ENCODE measurements at regions not wholly inside any gene's neighbourhood (a gene's known extent, or its start where the extent isn't known, plus 50 kb on each side); places are given as distances from the start of the nearest gene placed in this dataset.

DNA sequence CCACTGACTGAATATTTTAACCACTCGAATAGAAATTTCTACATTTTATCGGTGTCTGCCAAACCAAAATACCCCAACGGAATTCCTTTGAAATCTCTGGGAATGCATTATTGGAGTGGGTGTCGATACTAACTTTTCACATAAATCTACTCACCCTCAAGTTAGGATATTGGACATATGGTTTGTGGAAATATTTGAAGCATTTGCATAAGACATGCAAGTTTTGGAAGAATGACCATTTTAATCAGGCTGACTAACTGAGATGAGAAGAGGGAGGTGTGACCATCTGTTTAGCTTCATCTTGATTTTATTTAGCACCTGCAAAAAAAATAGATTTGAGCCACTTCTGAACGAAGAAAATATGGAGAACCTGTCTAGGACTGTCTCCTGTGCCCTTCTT lies 61.2 kb downstream of the KLF6 start:
- no peak for DNase-seq (ENCODE audit: low read depth in 1 of 2, low spot score in 1 of 2)

GRCh38 chr10:3720228-3721019 lies 64.6 kb downstream of the KLF6 start:
- DNase-seq (ENCODE audit: low read depth in 1 of 2, low spot score in 1 of 2), result no peak

DNA sequence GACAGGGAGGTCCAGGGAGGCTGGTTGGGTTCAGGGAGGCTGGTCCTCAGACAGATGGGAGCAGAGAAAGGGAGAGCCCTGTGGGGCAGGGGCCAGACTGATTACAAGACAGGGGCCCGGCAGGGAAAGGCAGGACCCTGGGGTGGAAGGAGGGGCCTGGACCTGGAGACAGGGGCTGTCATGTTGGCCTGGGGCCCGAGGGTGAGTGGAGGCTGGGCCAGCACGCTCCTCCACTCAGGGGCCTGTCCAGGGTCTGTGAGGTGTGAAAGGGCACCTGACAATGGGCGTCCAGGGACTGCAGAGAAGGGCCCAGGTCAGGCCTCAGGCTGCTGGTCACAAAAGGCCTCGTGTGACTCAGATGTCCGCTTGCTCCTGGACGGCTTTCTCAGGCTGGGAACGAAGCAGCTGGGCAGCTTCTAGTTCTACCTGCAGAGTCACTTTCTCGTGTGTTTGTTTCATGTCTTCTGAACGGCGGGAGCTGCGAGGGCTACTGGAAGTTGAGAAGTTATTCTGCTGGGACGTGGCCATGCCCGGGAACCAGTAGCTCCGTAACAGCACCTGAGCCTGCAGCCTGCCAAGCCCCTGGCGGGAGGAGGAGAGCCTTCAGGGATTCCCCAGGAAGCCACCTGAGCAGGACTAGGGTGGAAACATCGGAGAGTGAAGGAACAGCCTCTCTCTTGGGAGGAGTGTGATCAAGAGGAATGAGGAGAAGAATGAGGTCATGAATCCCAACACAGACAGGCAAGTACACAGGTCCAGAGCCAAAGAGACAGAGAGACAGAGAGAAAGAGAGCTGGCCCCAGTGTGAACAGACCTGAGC lies 65.8 kb downstream of the KLF6 start:
- DNase-seq (ENCODE audit: low read depth in 1 of 2, low spot score in 1 of 2), result no peak

DNA sequence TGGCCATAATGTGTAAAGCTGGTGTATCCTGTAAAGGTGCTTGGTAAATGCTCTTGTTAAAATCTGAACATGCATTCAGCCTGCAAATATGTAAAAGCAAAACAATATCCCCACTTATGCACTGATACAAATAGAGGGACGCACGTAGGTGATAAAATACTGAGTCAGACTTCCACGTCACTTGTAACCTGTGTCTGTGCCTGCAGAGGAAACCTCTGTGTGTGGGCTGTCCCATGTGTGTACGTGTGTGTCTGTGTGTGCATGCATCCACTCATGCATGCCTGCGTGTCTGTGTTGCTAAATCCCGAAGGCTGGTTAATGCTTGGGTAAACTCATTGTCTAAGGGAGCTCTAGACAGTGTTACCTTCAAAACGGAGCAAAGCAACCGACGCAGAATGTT lies 68.9 kb downstream of the KLF6 start:
- no peak for DNase-seq (ENCODE audit: low read depth in 1 of 2, low spot score in 1 of 2)

DNA sequence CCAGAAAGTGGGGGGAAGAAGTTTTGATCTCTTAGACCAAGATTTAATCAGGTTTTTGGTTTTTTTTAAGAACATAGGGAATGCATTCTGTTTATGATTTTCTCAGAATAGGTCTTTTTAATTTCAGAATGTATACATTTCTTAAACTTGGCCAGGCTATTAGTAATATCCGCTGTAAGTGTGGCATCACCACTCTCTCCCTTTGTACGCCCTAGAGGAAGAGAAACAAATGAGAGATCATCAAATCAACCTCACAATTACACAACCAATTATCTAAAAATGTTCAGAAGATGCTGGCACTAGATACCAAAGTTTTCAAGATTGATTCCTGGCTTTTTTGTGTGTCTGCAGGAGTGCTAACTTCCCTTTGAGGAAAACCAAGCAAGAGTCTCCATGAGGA lies 70.0 kb downstream of the KLF6 start:
- DNase-seq (ENCODE audit: low read depth in 1 of 2, low spot score in 1 of 2), result no peak

DNA sequence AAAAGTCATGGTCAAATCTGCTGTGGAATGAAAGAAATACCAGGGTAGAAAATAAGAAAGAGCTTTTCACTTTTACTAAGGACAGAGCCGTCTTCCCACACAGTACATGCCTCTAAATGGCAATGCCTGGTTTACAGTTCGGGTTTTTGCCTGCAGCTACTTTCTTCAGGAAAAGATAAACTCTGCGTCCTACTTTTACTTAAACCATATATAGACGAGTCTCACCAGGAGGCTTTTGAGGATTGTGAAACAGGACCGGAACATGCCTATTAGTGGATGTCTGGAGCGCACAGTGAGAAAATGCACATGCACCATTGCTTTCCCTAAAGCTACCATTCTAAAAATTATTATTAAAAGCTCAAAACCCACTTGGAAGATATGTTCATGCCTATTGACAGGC lies 70.5 kb downstream of the KLF6 start:
- DNase-seq (ENCODE audit: low read depth in 1 of 2, low spot score in 1 of 2), result no peak

DNA sequence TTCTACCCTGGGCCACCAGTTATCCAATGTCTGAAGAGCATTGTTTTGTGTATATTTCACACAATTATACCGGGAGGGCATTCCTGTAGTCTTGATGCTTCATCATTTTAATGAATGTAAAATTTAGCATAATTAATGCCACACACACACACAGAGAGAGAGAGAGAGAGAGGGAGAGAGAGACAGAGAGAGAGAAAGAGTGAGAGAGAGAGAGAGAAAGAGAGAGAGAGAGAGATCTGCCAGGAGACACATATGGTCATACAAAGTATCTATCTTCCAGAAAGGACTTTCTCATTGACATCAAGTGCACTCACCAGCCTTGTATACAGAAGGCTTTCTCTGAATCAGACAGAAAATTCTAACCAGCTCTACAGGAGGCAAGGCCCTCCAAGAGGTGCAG lies 72.3 kb downstream of the KLF6 start:
- no peak for DNase-seq (ENCODE audit: low read depth in 1 of 2, low spot score in 1 of 2)

DNA sequence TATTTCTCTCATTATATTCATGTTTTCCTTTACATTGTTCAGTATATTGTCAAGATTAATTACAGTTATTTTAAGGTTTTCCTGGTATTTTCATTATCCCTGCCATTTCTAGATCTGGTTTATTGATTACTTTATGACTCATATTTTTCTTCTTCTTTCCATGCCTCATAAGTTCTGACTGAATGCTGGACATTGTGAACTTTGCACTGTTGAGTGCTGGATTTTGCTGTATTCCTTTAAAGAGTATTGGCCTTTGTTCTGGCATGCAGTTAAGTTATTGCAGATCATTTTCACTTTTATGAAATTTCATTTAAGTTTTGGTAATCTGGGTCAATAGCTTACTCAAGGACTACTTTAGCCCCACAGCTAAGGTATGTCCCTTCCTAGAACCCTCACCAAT lies 73.1 kb downstream of the KLF6 start:
- DNase-seq (ENCODE audit: low read depth in 1 of 2, low spot score in 1 of 2), result no peak

DNA sequence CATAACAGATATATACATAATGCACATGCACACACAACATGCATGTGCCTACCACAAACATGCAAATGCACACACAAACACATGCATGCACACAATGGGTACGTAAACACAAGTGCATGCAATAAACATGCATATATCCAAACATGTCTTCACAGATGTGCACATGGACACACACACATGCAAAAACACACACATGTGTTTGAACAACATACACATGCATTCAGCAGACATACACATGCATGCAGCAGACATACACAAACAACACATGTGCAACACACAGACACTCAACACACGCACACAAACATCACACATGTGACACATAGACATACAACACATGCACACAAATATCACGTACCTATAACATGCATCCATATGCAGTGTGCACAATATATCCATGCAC lies 74.2 kb downstream of the KLF6 start:
- no peak for DNase-seq (ENCODE audit: low read depth in 1 of 2, low spot score in 1 of 2)

DNA sequence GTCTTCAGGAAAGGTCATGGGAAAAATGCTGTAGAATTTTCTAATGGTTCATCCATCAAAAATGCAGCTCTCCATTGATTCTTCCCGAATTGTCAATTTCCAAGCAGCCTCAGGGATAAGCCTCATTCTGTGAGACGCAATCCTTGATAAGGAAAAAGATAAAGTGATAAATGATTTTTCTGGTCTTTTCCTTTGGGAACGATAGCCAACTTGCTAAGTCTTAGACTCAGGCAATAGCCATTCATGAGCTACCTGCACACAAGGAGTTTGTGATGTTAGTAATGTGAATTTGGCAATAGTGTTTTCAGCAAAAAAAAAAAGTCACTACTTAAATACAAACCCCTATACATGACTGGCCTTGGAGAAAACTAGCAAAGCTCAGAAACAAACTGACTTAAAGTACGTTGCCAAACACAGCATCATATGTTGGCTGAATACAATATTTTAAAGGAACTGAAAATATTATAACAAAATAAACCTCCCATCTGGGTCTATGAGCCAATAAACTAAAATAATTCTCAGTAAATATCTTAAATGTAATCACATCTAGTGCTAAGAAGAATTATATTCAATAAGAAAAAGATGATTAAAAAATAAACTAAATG lies 75.5 kb downstream of the KLF6 start:
- no peak for DNase-seq (ENCODE audit: low read depth in 1 of 2, low spot score in 1 of 2)

DNA sequence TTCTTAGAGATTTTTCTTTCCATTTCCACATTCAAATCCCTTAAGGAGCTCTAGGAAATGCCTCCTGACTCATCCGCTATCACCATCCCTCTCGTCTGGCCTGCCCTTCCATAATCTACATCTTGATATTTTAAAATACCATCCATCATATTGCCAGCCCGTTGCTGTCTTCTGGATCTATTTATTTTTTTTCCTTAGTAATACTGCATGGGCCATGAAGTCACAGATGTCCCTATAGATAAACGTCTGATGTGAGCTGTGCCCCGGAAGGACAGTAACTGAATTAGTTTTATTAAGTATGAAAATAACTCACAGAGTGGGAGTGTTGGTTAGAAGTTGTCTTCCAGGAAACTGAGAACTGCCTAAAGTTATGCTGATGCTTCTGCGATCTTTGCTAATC lies 76.2 kb downstream of the KLF6 start:
- DNase-seq (ENCODE audit: low read depth in 1 of 2, low spot score in 1 of 2), result no peak

DNA sequence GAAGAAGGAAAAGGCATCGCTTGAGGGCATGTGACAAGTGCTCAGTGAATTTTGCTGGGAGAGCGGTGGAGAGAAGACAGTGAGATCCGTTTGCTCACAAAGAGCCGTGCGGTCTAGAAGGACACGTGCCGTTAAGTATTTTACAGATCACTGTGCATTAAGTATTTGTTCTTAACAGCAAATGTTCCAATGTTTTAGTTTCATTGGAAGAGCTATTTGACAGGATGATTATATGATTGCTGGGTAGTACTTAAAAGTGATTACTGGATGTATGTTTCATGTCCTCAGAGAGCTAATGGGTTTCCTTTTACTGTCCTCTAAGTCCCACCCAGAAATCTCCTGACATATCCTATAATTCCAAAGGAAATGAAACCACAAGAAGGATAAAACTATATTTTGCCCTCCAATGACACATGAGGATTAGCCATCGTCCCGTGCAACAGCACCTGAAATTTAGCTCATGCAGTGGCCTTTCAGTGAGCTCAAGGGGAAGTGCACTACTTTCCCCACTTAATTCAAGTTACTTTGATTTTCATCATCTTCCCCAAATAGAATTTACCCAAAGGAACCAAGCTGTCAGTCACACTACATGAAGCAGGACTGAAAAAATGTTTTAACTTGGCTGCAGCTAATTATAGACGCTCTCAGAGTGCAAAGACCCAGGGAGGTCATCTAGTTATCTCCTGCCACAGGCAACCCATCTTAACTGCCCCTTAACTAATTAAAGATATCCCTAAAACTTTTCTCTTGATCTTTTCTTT lies 80.3 kb downstream of the KLF6 start:
- no peak for DNase-seq (ENCODE audit: low read depth in 1 of 2, low spot score in 1 of 2)

GRCh38 chr10:3702569-3702968 lies 82.4 kb downstream of the KLF6 start:
- no peak for DNase-seq (ENCODE audit: low read depth in 1 of 2, low spot score in 1 of 2)

DNA sequence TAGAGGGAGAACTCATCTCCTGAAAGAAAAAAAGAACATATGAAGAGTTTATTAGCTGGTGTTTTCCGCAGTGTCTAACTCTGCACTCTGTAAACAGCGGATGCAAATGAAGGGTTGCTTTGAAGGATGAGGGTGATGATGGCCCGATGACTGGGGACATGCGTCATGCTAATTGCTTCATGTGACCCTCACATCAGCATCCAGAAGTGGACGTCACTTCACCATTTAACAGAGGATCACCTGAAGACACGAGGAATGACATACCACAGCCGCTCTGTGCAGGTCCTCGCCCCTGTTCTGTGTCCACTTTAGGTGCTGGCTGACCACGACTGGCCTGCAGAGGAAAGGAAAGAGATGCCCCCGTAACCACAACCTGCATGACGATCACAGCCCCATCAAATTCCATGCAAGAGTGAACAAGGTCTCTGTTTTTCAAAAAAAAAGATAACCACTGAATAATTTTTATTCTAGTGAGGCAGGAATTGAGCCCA lies 82.9 kb downstream of the KLF6 start:
- no peak for DNase-seq (ENCODE audit: low read depth in 1 of 2, low spot score in 1 of 2)

GRCh38 chr10:3701491-3701890 lies 83.5 kb downstream of the KLF6 start:
- no peak for DNase-seq (ENCODE audit: low read depth in 1 of 2, low spot score in 1 of 2)

GRCh38 chr10:3700531-3701076 lies 84.4 kb downstream of the KLF6 start:
- DNase-seq (ENCODE audit: low read depth in 1 of 2, low spot score in 1 of 2), result no peak

- DNase-seq (ENCODE audit: low read depth in 1 of 2, low spot score in 1 of 2), result no peak
These were observed 85.1 kb downstream of the KLF6 start for GRCh38 chr10:3699916-3700315.

- no peak for DNase-seq (ENCODE audit: low read depth in 1 of 2, low spot score in 1 of 2)
These were observed 86.7 kb downstream of the KLF6 start for GRCh38 chr10:3698312-3698711.

DNA sequence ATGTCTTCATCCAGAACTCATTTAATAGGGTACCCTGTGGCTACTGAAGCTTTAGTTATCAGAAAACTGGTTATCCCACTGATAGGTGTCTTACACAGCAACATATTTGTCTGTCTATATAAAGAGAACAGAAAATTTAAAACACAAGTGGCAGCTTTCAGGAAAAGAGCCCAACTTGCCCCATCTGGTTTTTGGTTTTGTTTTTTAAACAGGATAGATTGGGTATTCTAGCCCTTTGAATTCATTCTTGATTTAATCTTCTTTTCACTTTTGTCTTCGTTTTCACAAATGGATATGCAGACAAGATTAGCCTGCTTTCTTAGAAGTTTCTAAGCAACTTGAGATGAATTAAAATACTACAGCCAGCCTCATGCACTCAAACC lies 91.3 kb downstream of the KLF6 start:
- DNase-seq (ENCODE audit: low read depth in 1 of 2, low spot score in 1 of 2), result no peak

- no peak for DNase-seq (ENCODE audit: low read depth in 1 of 2, low spot score in 1 of 2)
These were observed 91.8 kb downstream of the KLF6 start for GRCh38 chr10:3693022-3693697.

Measured in stimulated activated CD4-positive, alpha-beta T cell treated with anti-CD3 and anti-CD28 coated beads, Interleukin-15, amount 100 ng/mL, for 1 hour (primary cell).